ENCODE measurements at regions not wholly inside any gene's neighbourhood (a gene's known extent, or its start where the extent isn't known, plus 50 kb on each side); places are given as distances from the start of the nearest gene placed in this dataset.

DNA sequence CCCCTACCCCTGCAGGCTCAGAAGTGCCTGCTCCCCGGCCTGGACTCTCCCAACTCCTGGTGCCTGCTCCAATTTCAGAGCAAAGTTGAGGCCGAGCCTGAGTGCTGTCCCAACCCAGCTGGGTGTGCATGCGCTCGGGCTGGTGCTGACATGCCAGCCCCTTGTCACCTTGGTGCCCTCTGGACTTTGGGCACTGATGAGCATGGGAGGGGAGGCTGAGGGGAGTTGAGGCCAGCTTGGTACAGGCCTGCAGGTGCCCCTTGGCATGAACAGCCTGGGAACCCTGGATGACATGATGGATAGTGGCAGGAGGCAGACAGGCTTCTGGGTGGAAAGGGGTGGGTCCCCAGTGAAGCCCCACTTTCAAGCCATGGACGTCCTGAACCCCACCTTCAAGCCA is 366.1 kb upstream of the NEGR1 start:
- Mint-ChIP-seq H3K36me3 (ENCODE audit: low read depth) (no peaks in the 10 kb centered on the region), H3K27me3 (ENCODE audit: insufficient read depth) (no peaks in the 10 kb centered on the region), H3K4me3 (no peak overlapping the region), H3K4me1 (peaks cover 4% of the 10 kb centered on the region), H3K27ac (no peak overlapping the region), H3K9me3 (no peaks in the 10 kb centered on the region)
- Histone ChIP-seq H3K36me3 (ENCODE audit: control insufficient read depth, insufficient read depth, low read length) (no peaks in the 10 kb centered on the region), H3K4me3 (ENCODE audit: low read length) (no peak overlapping the region), H3K4me1 (ENCODE audit: control insufficient read depth, insufficient read depth, low read length) (no peaks in the 10 kb centered on the region), H3K27me3 (ENCODE audit: control insufficient read depth, insufficient read depth, low read length, poor library complexity, severe bottlenecking) (no peaks in the 10 kb centered on the region), H3K27ac (ENCODE audit: low read depth, low read length) (no peak overlapping the region), H3K9ac (ENCODE audit: extremely low read depth, low read length, poor library complexity, severe bottlenecking) (no peak overlapping the region), H3K9me3 (ENCODE audit: control insufficient read depth, low read length) (no peaks in the 10 kb centered on the region)
- TF ChIP-seq CTCF (conservative IDR thresholded peaks at IDR 0.05): no peak
- no peak for DNase-seq
- 80 to 84% methylated on average over 1 to 5 of the region's 5 CpGs for WGBS, 2 experiments (ENCODE audit: insufficient coverage in 1 of 2, insufficient read length in 1 of 2)

- H3K4me3 Mint-ChIP-seq: no peak overlapping the region
- DNase-seq: no peak
- Histone ChIP-seq H3K9ac (ENCODE audit: extremely low read depth, low read length, poor library complexity, severe bottlenecking) (no peak overlapping the region), H3K27me3 (ENCODE audit: control insufficient read depth, insufficient read depth, low read length, poor library complexity, severe bottlenecking) (no peaks in the 10 kb centered on the region), H3K4me3 (ENCODE audit: low read length) (no peak overlapping the region), H3K27ac (ENCODE audit: low read depth, low read length) (no peak overlapping the region), H3K36me3 (ENCODE audit: control insufficient read depth, insufficient read depth, low read length) (no peaks in the 10 kb centered on the region), H3K4me1 (ENCODE audit: control insufficient read depth, insufficient read depth, low read length) (no peaks in the 10 kb centered on the region), H3K9me3 (ENCODE audit: control insufficient read depth, low read length) (no peaks in the 10 kb centered on the region)
- H3K27ac Mint-ChIP-seq: no peak overlapping the region
- H3K9me3 Mint-ChIP-seq: peaks cover 5% of the 10 kb centered on the region
- peaks cover 4% of the 10 kb centered on the region for H3K4me1 Mint-ChIP-seq
- 83% methylated on average over 2 of the region's 2 CpGs; no CpG with 5 or more reads in 1 of the 2 experiments for WGBS, 2 experiments (ENCODE audit: insufficient coverage in 1 of 2, insufficient read length in 1 of 2)
- no peaks in the 10 kb centered on the region for H3K27me3 Mint-ChIP-seq (ENCODE audit: insufficient read depth)
- TF ChIP-seq CTCF (conservative IDR thresholded peaks at IDR 0.05): no peak
- no peaks in the 10 kb centered on the region for H3K36me3 Mint-ChIP-seq (ENCODE audit: low read depth)
These were observed 360.8 kb upstream of the NEGR1 start for GRCh38 chr1:72643142-72643541.

GRCh38 chr1:72637593-72637992 is 355.3 kb upstream of the NEGR1 start:
- H3K4me3 Mint-ChIP-seq: no peak overlapping the region

More at GRCh38 chr1:72637593-72637992, 355.3 kb upstream of the NEGR1 start:
- H3K9me3 ChIP-seq (ENCODE audit: control insufficient read depth, low read length): no peaks in the 10 kb centered on the region
- H3K27me3 ChIP-seq (ENCODE audit: control insufficient read depth, insufficient read depth, low read length, poor library complexity, severe bottlenecking): no peaks in the 10 kb centered on the region
- no peak overlapping the region for H3K4me3 ChIP-seq (ENCODE audit: low read length)
- no peaks in the 10 kb centered on the region for H3K36me3 ChIP-seq (ENCODE audit: control insufficient read depth, insufficient read depth, low read length)
- Mint-ChIP-seq H3K27ac (peak overlapping the region; percentile 48), H3K27me3 (ENCODE audit: insufficient read depth) (no peaks in the 10 kb centered on the region), H3K9me3 (peaks cover 5% of the 10 kb centered on the region), H3K36me3 (ENCODE audit: low read depth) (no peaks in the 10 kb centered on the region), H3K4me1 (peaks cover 24% of the 10 kb centered on the region)
- WGBS, 2 experiments (ENCODE audit: insufficient coverage in 1 of 2, insufficient read length in 1 of 2): 80 to 81% methylated on average over 1 of the region's 1 CpG
- no peak overlapping the region for H3K27ac ChIP-seq (ENCODE audit: low read depth, low read length)
- H3K4me1 ChIP-seq (ENCODE audit: control insufficient read depth, insufficient read depth, low read length): peaks cover 7% of the 10 kb centered on the region
- no peak for TF ChIP-seq CTCF (conservative IDR thresholded peaks at IDR 0.05)
- no peak overlapping the region for H3K9ac ChIP-seq (ENCODE audit: extremely low read depth, low read length, poor library complexity, severe bottlenecking)
- DNase-seq: no peak

Measured in endodermal cell (in vitro differentiated cells).